Vagina (tissue), 2 donors: ENCODE measurements at regions not wholly inside any gene's neighbourhood (a gene's known extent, or its start where the extent isn't known, plus 50 kb on each side); places are given as distances from the start of the nearest gene placed in this dataset.

Source experiments
- CTCF ChIP-seq, 3 experiments: fragments of 450-650 bp in 2 of 3; fragments of 200-600 bp in 1 of 3; sonication (generic) in 1 of 3; IDR thresholded peaks; one replicate each; pipeline ENCODE4 v1.5.1; 2017 to 2019; ENCODE audit warnings: antibody characterized with exemption in 3 of 3, mild to moderate bottlenecking in 2 of 3, moderate library complexity in 2 of 3
- POLR2A ChIP-seq, 2 donors: fragments of 450-650 bp; IDR thresholded peaks; one replicate each; pipeline ENCODE4 v1.6.1; 2017; ENCODE audit warnings: antibody characterized with exemption in 2 of 2, mild to moderate bottlenecking in 2 of 2, moderate library complexity in 2 of 2

GRCh38 chr1:118254001-118254400 lies 69.0 kb upstream of the SPAG17 start:
- TF ChIP-seq POLR2A (IDR thresholded peaks at IDR 0.05) (no peak), CTCF (IDR thresholded peaks at IDR 0.05) (no peak)
